HG02981 (cell line): ENCODE measurements at regions not wholly inside any gene's neighbourhood (a gene's known extent, or its start where the extent isn't known, plus 50 kb on each side); places are given as distances from the start of the nearest gene placed in this dataset.

Source experiments
- ATAC-seq: cut with Tn5 transposase; IDR thresholded peaks from one replicate; pipeline ENCODE4 v1.9.1; 2021; ENCODE audit warnings: mild to moderate bottlenecking, moderate library complexity; ENCODE audit not compliant: unreplicated experiment

DNA sequence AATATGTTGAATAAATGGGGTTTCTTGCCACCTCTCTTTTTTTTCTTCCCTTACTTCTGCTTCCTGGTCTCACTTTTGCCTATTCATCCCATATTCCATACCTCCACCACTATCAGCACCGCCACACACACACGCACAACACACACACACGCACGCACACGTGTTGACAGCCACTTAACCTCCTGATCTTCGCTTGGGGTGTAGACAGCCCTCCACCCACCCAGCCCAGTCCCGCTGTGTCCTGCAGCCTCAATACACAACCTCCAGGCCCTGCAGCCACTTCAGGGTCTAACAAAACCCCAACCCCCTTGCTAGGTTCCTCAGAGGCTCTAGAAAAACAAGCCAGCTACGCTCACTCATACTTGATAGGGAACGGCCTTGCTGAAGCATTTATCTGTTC, 72.3 kb downstream of the LINC00237 start:
- ATAC-seq = no peak

DNA sequence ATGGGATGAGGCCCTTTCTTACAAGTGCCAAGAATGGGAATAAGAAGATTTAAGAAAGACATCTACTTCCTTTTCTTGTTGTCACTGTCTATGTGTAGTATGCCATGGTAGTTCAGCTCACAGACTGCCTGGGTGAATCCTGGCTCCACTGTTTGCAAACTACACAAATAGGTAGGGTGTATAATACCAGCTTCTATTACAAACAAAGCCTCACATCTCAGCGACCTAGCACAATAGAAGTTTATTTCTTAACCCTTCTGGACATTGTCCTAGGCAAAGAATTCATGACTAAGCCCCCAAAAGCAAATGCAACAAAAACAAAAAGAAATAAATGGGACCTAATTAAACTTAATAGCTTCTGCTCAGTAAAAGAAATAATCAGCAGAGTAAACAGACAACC, 74.5 kb downstream of the LINC00237 start:
- ATAC-seq = no peak

- no peak for ATAC-seq
These were observed 76.8 kb downstream of the LINC00237 start for GRCh38 chr20:21029341-21029740.

- no peak for ATAC-seq
These were observed 77.2 kb downstream of the LINC00237 start for GRCh38 chr20:21028921-21029320.

DNA sequence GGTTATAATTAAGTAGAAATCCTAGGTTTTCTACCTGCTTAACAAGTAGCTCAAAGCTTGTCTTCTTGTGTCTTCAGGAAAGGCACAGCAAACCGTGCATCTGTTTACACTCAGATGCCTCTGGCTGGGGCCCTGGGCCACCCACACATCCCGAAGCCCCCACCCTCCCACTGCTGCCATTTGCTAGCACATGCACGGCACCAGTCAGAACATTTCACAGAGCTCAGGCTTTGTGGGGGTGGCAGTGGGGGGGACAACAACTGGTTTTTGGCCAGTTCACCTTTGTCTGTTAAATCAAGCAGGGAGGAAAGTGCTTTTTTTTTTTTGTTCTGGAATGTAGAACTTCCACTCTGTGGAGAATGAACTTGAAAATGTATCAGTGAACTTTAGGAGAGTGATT, 77.7 kb downstream of the LINC00237 start:
- no peak for ATAC-seq

DNA sequence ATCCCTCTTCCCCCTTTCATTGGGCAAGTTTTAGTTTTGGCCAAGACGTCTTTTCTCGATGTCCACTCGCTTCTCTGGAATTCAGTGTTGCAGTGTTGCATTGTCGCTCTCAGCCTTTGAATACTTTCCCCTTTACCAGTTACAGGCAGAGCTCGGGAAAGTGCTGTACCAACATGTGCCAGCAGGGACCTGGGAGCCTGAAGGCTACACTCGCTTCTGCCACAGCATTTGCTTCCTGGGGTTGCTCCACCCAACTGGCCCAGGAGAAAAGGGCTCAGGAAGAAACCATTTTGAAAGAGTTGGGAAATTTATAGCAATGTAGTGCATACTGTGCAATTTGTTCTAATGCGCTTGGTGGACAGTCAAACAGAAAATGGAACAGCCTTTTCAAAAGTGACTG, 78.6 kb downstream of the LINC00237 start:
- no peak for ATAC-seq

GRCh38 chr20:21026951-21027350, 79.2 kb downstream of the LINC00237 start:
- ATAC-seq = no peak

GRCh38 chr20:21024420-21024819, 81.7 kb downstream of the LINC00237 start:
- ATAC-seq = no peak

GRCh38 chr20:21022925-21023324, 83.2 kb downstream of the LINC00237 start:
- no peak for ATAC-seq

DNA sequence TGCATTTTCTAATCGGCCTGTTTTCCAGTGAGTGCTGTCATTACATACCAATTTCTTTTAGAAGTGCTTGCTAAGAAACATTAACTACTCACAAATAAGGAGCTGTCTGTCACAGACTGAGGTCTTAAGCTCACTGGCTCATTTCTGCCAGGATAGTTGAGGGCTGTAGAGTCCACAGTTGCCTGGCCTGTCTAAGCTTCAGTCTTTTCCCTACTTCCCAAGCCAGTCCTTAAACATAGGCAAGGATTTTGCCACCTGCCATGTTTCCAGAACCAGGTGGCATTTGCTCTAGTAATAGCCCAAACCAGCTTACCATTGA, 84.7 kb downstream of the LINC00237 start:
- no peak for ATAC-seq

GRCh38 chr20:21020659-21021471, 85.3 kb downstream of the LINC00237 start:
- ATAC-seq = no peak

GRCh38 chr20:21019814-21020658, 86.1 kb downstream of the LINC00237 start:
- ATAC-seq = no peak

DNA sequence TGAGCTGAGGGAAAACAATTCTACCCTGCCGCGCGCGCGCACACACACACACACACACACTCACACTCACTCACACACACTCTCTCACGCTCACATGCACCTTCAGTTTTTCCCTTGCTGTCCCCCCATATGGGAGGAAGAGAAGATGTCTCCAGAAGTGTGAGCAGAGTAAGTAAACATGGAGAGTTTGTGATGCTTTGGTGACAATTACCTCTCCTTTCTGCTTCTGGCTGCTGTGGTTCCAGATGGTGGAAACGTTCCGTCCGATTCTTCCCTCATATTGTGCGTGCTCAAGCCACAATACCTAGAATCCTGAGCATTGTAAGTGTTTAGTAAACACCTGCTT, 86.7 kb downstream of the LINC00237 start:
- no peak for ATAC-seq

GRCh38 chr20:21018576-21018975, 87.6 kb downstream of the LINC00237 start:
- ATAC-seq = no peak

- ATAC-seq = no peak
These were observed 88.6 kb downstream of the LINC00237 start for GRCh38 chr20:21017528-21018085.

GRCh38 chr20:21016751-21017150, 89.4 kb downstream of the LINC00237 start:
- ATAC-seq = no peak

DNA sequence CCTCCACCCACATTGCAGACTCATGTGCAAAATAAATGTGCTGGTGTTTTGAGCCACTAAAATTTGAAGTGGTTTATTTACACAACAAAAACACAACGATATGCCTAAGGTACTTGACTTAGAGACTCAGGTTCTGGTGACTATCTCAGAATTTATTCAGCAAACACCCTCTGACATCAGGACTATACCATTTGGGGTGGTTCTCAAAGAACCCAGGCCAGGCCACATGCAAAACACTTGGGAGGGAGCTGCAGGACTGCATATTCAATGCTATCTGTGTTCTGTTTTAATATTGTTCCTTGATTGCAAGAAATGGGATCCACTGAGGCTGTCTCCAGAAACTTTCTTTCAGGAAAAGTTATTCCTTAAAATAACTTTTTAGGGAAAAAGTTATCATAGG, 91.6 kb downstream of the LINC00237 start:
- no peak for ATAC-seq

- ATAC-seq = no peak
These were observed 97.2 kb downstream of the LINC00237 start for GRCh38 chr20:21008951-21009350.

DNA sequence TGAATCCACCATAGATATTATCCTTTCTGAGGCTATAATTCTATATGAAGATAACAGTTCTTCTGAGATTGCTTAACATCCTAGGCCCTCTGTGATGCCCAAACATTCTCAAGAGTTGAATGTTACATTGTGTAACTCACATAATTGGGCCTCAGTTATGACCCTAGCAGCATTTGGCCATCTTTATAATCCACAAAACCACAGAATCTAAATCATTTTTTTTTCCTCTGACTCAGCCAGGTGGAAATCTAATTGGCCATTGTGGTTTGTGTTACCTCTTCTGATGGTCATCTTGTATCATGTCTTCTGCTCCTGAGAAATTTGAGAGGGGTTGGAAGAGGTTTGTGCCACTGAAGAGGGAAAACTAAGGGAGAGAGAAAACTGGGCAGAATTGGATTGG, 99.5 kb downstream of the LINC00237 start:
- no peak for ATAC-seq

- no peak for ATAC-seq
These were observed 101.6 kb downstream of the LINC00237 start for GRCh38 chr20:21004386-21005076.

GRCh38 chr20:21003902-21004301, 102.3 kb downstream of the LINC00237 start:
- ATAC-seq = no peak
